GM18499 (cell line): ENCODE measurements at regions not wholly inside any gene's neighbourhood (a gene's known extent, or its start where the extent isn't known, plus 50 kb on each side); places are given as distances from the start of the nearest gene placed in this dataset.

Experiments used
- ATAC-seq: cut with Tn5 transposase; IDR thresholded peaks from one replicate; pipeline ENCODE4 v1.9.1; 2021; ENCODE audit warnings: moderate number of reproducible peaks; ENCODE audit not compliant: insufficient read depth, unreplicated experiment

- ATAC-seq, result no peak
These were observed 343.4 kb downstream of the BRINP2 start for GRCh38 chr1:177514207-177514606.

- ATAC-seq, result no peak
These were observed 340.3 kb downstream of the BRINP2 start for GRCh38 chr1:177511036-177511435.

GRCh38 chr1:177505905-177506590 lies 335.3 kb downstream of the BRINP2 start:
- ATAC-seq, result no peak

- no peak for ATAC-seq
These were observed 325.1 kb downstream of the BRINP2 start for GRCh38 chr1:177495878-177496277.

- no peak for ATAC-seq
These were observed 320.0 kb downstream of the BRINP2 start for GRCh38 chr1:177490786-177491185.

- ATAC-seq, result no peak
These were observed 319.4 kb downstream of the BRINP2 start for GRCh38 chr1:177490036-177490639.

- ATAC-seq, result no peak
These were observed 318.0 kb downstream of the BRINP2 start for GRCh38 chr1:177488722-177489121.

- ATAC-seq, result no peak
These were observed 316.7 kb downstream of the BRINP2 start for GRCh38 chr1:177487481-177487880.

GRCh38 chr1:177480741-177481305 lies 310.1 kb downstream of the BRINP2 start:
- ATAC-seq, result no peak

GRCh38 chr1:177479600-177479999 lies 308.8 kb downstream of the BRINP2 start:
- no peak for ATAC-seq

- ATAC-seq, result no peak
These were observed 305.9 kb downstream of the BRINP2 start for GRCh38 chr1:177476676-177477075.

GRCh38 chr1:177472567-177472966 lies 301.8 kb downstream of the BRINP2 start:
- ATAC-seq, result no peak

- no peak for ATAC-seq
These were observed 300.5 kb downstream of the BRINP2 start for GRCh38 chr1:177471244-177471643.

GRCh38 chr1:177469519-177469918 lies 298.8 kb downstream of the BRINP2 start:
- no peak for ATAC-seq

- no peak for ATAC-seq
These were observed 295.5 kb downstream of the BRINP2 start for GRCh38 chr1:177466286-177466685.

GRCh38 chr1:177464686-177465085 lies 293.9 kb downstream of the BRINP2 start:
- no peak for ATAC-seq

GRCh38 chr1:177451191-177451590 lies 280.4 kb downstream of the BRINP2 start:
- no peak for ATAC-seq

GRCh38 chr1:177448652-177449357 lies 278.0 kb downstream of the BRINP2 start:
- no peak for ATAC-seq

- ATAC-seq, result no peak
These were observed 277.4 kb downstream of the BRINP2 start for GRCh38 chr1:177448036-177448615.

GRCh38 chr1:177444997-177445746 lies 274.4 kb downstream of the BRINP2 start:
- no peak for ATAC-seq
